ENCODE measurements at regions not wholly inside any gene's neighbourhood (a gene's known extent, or its start where the extent isn't known, plus 50 kb on each side); places are given as distances from the start of the nearest gene placed in this dataset.

- H3K9ac ChIP-seq (ENCODE audit: insufficient read depth in 1 of 2, low read length in 2 of 2), result no peak overlapping the region
- ATAC-seq (ENCODE audit: insufficient read depth, low FRiP score) (no peak), DNase-seq (no peak)
- no peak overlapping the region for H3K27ac ChIP-seq (ENCODE audit: low read depth in 1 of 2, low read length in 1 of 2)
- H3K9me3 ChIP-seq (ENCODE audit: control insufficient read depth in 4 of 4, insufficient read depth in 3 of 4, low read length in 3 of 4), result no peaks in the 10 kb centered on the region
- no peaks in the 10 kb centered on the region for H3K36me3 ChIP-seq (ENCODE audit: control insufficient read depth in 4 of 4, insufficient read depth in 4 of 4, low read length in 4 of 4)
- TF ChIP-seq CTCF (IDR thresholded peaks at IDR 0.05; ENCODE audit: control extremely low read depth, extremely low read depth), result no peak
- H3K27me3 ChIP-seq (ENCODE audit: control insufficient read depth in 3 of 3, insufficient read depth in 3 of 3, low read length in 2 of 3), result no peaks in the 10 kb centered on the region
- no peak overlapping the region for H3K4me3 ChIP-seq
- 76 to 84% methylated on average over 2 of the region's 2 CpGs for WGBS, 2 donors
- peaks cover 0 to 3% (median 0%) of the 10 kb centered on the region in 5 donors for H3K4me1 ChIP-seq (ENCODE audit: control insufficient read depth in 5 of 5, insufficient read depth in 5 of 5, low read length in 5 of 5)
Measured at GRCh38 chr6:93974332-93974731, 555.0 kb upstream of the EPHA7 start.

- 80 to 91% methylated on average over 3 of the region's 3 CpGs for WGBS, 2 donors
- H3K4me3 ChIP-seq, result no peak overlapping the region
- no peak for TF ChIP-seq CTCF (IDR thresholded peaks at IDR 0.05; ENCODE audit: control extremely low read depth, extremely low read depth)
- no peak overlapping the region for H3K27ac ChIP-seq (ENCODE audit: low read depth in 1 of 2, low read length in 1 of 2)
- H3K9me3 ChIP-seq (ENCODE audit: control insufficient read depth in 4 of 4, insufficient read depth in 3 of 4, low read length in 3 of 4), result no peaks in the 10 kb centered on the region
- ATAC-seq (ENCODE audit: insufficient read depth, low FRiP score) (no peak), DNase-seq (no peak)
- no peaks in the 10 kb centered on the region for H3K36me3 ChIP-seq (ENCODE audit: control insufficient read depth in 4 of 4, insufficient read depth in 4 of 4, low read length in 4 of 4)
- peaks cover 0 to 3% (median 0%) of the 10 kb centered on the region in 5 donors for H3K4me1 ChIP-seq (ENCODE audit: control insufficient read depth in 5 of 5, insufficient read depth in 5 of 5, low read length in 5 of 5)
- no peaks in the 10 kb centered on the region for H3K27me3 ChIP-seq (ENCODE audit: control insufficient read depth in 3 of 3, insufficient read depth in 3 of 3, low read length in 2 of 3)
- no peak overlapping the region for H3K9ac ChIP-seq (ENCODE audit: insufficient read depth in 1 of 2, low read length in 2 of 2)
Measured at GRCh38 chr6:93972791-93973190, 553.4 kb upstream of the EPHA7 start.

- Histone ChIP-seq H3K36me3 (ENCODE audit: control insufficient read depth in 4 of 4, insufficient read depth in 4 of 4, low read length in 4 of 4) (no peaks in the 10 kb centered on the region), H3K9me3 (ENCODE audit: control insufficient read depth in 4 of 4, insufficient read depth in 3 of 4, low read length in 3 of 4) (peaks cover 0 to 2% (median 0%) of the 10 kb centered on the region in 4 donors), H3K4me3 (no peak overlapping the region), H3K27me3 (ENCODE audit: control insufficient read depth in 3 of 3, insufficient read depth in 3 of 3, low read length in 2 of 3) (no peaks in the 10 kb centered on the region), H3K4me1 (ENCODE audit: control insufficient read depth in 5 of 5, insufficient read depth in 5 of 5, low read length in 5 of 5) (no peaks in the 10 kb centered on the region), H3K27ac (ENCODE audit: low read depth in 1 of 2, low read length in 1 of 2) (no peak overlapping the region), H3K9ac (ENCODE audit: insufficient read depth in 1 of 2, low read length in 2 of 2) (no peak overlapping the region)
- ATAC-seq (ENCODE audit: insufficient read depth, low FRiP score) (no peak), DNase-seq (peak; percentile 19 to 53 (median 39))
- no peak for TF ChIP-seq CTCF (IDR thresholded peaks at IDR 0.05; ENCODE audit: control extremely low read depth, extremely low read depth)
- 49 to 72% methylated on average over 5 of the region's 5 CpGs for WGBS, 2 donors
Measured at GRCh38 chr6:93970684-93971083, 551.3 kb upstream of the EPHA7 start.

- DNase-seq (no peak), ATAC-seq (ENCODE audit: insufficient read depth, low FRiP score) (no peak)
- no peak overlapping the region for H3K9ac ChIP-seq (ENCODE audit: insufficient read depth in 1 of 2, low read length in 2 of 2)
- no peak for TF ChIP-seq CTCF (IDR thresholded peaks at IDR 0.05; ENCODE audit: control extremely low read depth, extremely low read depth)
- no peak overlapping the region for H3K27ac ChIP-seq (ENCODE audit: low read depth in 1 of 2, low read length in 1 of 2)
- H3K4me3 ChIP-seq, result no peak overlapping the region
- 74 to 83% methylated on average over 4 of the region's 4 CpGs for WGBS, 2 donors
- H3K9me3 ChIP-seq (ENCODE audit: control insufficient read depth in 4 of 4, insufficient read depth in 3 of 4, low read length in 3 of 4), result peaks cover 0 to 2% (median 0%) of the 10 kb centered on the region in 4 donors
- H3K27me3 ChIP-seq (ENCODE audit: control insufficient read depth in 3 of 3, insufficient read depth in 3 of 3, low read length in 2 of 3), result no peaks in the 10 kb centered on the region
- H3K4me1 ChIP-seq (ENCODE audit: control insufficient read depth in 5 of 5, insufficient read depth in 5 of 5, low read length in 5 of 5), result no peaks in the 10 kb centered on the region
- H3K36me3 ChIP-seq (ENCODE audit: control insufficient read depth in 4 of 4, insufficient read depth in 4 of 4, low read length in 4 of 4), result no peaks in the 10 kb centered on the region
Measured at GRCh38 chr6:93968126-93968525, 548.8 kb upstream of the EPHA7 start.
